NCI-H1048 (cell line): ENCODE measurements at regions not wholly inside any gene's neighbourhood (a gene's known extent, or its start where the extent isn't known, plus 50 kb on each side); places are given as distances from the start of the nearest gene placed in this dataset.

Experiments used
- DNase-seq: peaks from one replicate; lab custom pipeline; 2025; lab: John Stamatoyannopoulos, UW

GRCh38 chr5:58255970-58256369, 203.9 kb downstream of the PLK2 start:
- no peak for DNase-seq

GRCh38 chr5:58255386-58255785, 204.5 kb downstream of the PLK2 start:
- DNase-seq = no peak

- no peak for DNase-seq
These were observed 211.7 kb downstream of the PLK2 start for GRCh38 chr5:58248221-58248620.

- DNase-seq = no peak
These were observed 213.4 kb downstream of the PLK2 start for GRCh38 chr5:58246461-58246944.

GRCh38 chr5:58245476-58245840, 214.4 kb downstream of the PLK2 start:
- no peak for DNase-seq

- no peak for DNase-seq
These were observed 214.9 kb downstream of the PLK2 start for GRCh38 chr5:58244819-58245475.

- DNase-seq = no peak
These were observed 218.5 kb downstream of the PLK2 start for GRCh38 chr5:58241389-58241788.

GRCh38 chr5:58240322-58240721, 219.6 kb downstream of the PLK2 start:
- DNase-seq = no peak

GRCh38 chr5:58239731-58240130, 220.2 kb downstream of the PLK2 start:
- no peak for DNase-seq

GRCh38 chr5:58239045-58239444, 220.8 kb downstream of the PLK2 start:
- no peak for DNase-seq

GRCh38 chr5:58236498-58236897, 223.4 kb downstream of the PLK2 start:
- no peak for DNase-seq

GRCh38 chr5:58235299-58235698, 224.6 kb downstream of the PLK2 start:
- no peak for DNase-seq

- no peak for DNase-seq
These were observed 227.8 kb downstream of the PLK2 start for GRCh38 chr5:58232130-58232529.

GRCh38 chr5:58231041-58231440, 228.8 kb downstream of the PLK2 start:
- DNase-seq = no peak

- no peak for DNase-seq
These were observed 231.0 kb downstream of the PLK2 start for GRCh38 chr5:58228896-58229295.

GRCh38 chr5:58227858-58228257, 232.0 kb downstream of the PLK2 start:
- no peak for DNase-seq

- DNase-seq = no peak
These were observed 235.2 kb downstream of the PLK2 start for GRCh38 chr5:58224661-58225060.

- no peak for DNase-seq
These were observed 235.7 kb downstream of the PLK2 start for GRCh38 chr5:58224221-58224620.

GRCh38 chr5:58215364-58215763, 244.5 kb downstream of the PLK2 start:
- DNase-seq = no peak

- no peak for DNase-seq
These were observed 248.4 kb downstream of the PLK2 start for GRCh38 chr5:58211441-58211840.

- no peak for DNase-seq
These were observed 251.2 kb downstream of the PLK2 start for GRCh38 chr5:58208674-58209073.

- no peak for DNase-seq
These were observed 252.8 kb downstream of the PLK2 start for GRCh38 chr5:58207076-58207475.

- DNase-seq = no peak
These were observed 254.9 kb downstream of the PLK2 start for GRCh38 chr5:58204966-58205365.

- no peak for DNase-seq
These were observed 256.9 kb downstream of the PLK2 start for GRCh38 chr5:58202941-58203444.
